HCT116 (cell line): ENCODE measurements at regions not wholly inside any gene's neighbourhood (a gene's known extent, or its start where the extent isn't known, plus 50 kb on each side); places are given as distances from the start of the nearest gene placed in this dataset.

Experiments used
- ATAC-seq: fragments of 200-7000 bp; cut with Tn5 transposase; 2 replicates; pipeline ENCODE4 v1.9.1; 2020; ENCODE audit warnings: mild to moderate bottlenecking, moderate library complexity
- BruUV-seq: library from RNA; stranded (reverse); fragments of 400-500 nt; replicated peaks from 2 replicates; lab custom pipeline; 2021; lab: Mats Ljungman, UMichigan
- CTCF ChIA-PET: fragments of 300-600 bp; sonication (Branson Sonifier 250); formaldehyde crosslinking; loops from one replicate; lab custom pipeline; 2021; ENCODE audit warnings: antibody characterized with exemption; lab: Charles Lee
- POLR2A ChIA-PET: fragments of 300-600, 350-600 bp; sonication (Branson Sonifier 250); formaldehyde crosslinking; loops from one replicate; lab custom pipeline; 2021; ENCODE audit warnings: antibody characterized with exemption; lab: Charles Lee
- RAD21 ChIA-PET, 2 experiments: fragments of 300-600 bp; sonication (Branson Sonifier 250); formaldehyde crosslinking; loops; one replicate each; lab custom pipeline; 2023; ENCODE audit warnings: low total read pairs in 2 of 2; ENCODE audit not compliant: uncharacterized antibody in 2 of 2, unreplicated experiment in 2 of 2, low non-redundant PET in 1 of 2; lab: Charles Lee
- DNase-seq: peaks from one replicate; pipeline ENCODE4 v3.0.0-alpha.2; 2010; ENCODE audit warnings: low read depth, low spot score
- H2AFZ ChIP-seq: fragments of 200-600 bp; shearing (Covaris generic), sonication (generic); 2 replicates; pipeline ENCODE4 v1.6.1; 2017; ENCODE audit warnings: low read depth, mixed run types, mixed read lengths, antibody characterized with exemption, low read length; ENCODE audit not compliant: poor library complexity, severe bottlenecking
- H3K27ac ChIP-seq: 2 replicates; pipeline ENCODE4 v1.5.1; 2012; ENCODE audit warnings: low read depth, low read length
- H3K27me3 ChIP-seq: fragments of 200-600 bp; sonication (generic); 2 replicates; pipeline ENCODE4 v1.6.1; 2016; ENCODE audit warnings: mixed run types, low read length, mixed read lengths; ENCODE audit not compliant: insufficient read depth
- H3K36me3 ChIP-seq, 2 experiments: fragments of 200-500 bp in 1 of 2; fragments of 200-600 bp in 1 of 2; sonication (Bioruptor generic) in 1 of 2; sonication (generic) in 1 of 2; 2 replicates each; pipeline versions ENCODE4 v1.5.1 to v1.6.1; 2014 to 2016; ENCODE audit warnings: low read length in 2 of 2, inconsistent platforms in 1 of 2, mixed read lengths in 1 of 2, mixed run types in 1 of 2; ENCODE audit not compliant: insufficient read depth in 2 of 2, control insufficient read depth in 1 of 2
- H3K4me1 ChIP-seq, 2 experiments: fragments of 200-600 bp in 1 of 2; sonication (generic) in 1 of 2; 2 replicates each; pipeline versions ENCODE4 v1.5.1 to v1.6.1; 2012 to 2017; ENCODE audit warnings: low read length in 2 of 2, inconsistent platforms in 1 of 2, mild to moderate bottlenecking in 1 of 2, mixed read lengths in 1 of 2, mixed run types in 1 of 2, moderate library complexity in 1 of 2; ENCODE audit not compliant: insufficient read depth in 2 of 2, control insufficient read depth in 1 of 2
- H3K4me2 ChIP-seq: fragments of 200-600 bp; sonication (generic); 2 replicates; pipeline ENCODE4 v1.6.1; 2017; ENCODE audit warnings: mixed run types, low read length, mixed read lengths
- H3K4me3 ChIP-seq, 2 experiments: fragments of 200-600 bp in 1 of 2; sonication (generic) in 1 of 2; replicated peaks in 1 of 2; 2 replicates each; pipeline ENCODE4 v1.5.1; 2011 to 2016; ENCODE audit warnings: low read length in 2 of 2, control low read depth in 1 of 2, low read depth in 1 of 2, mild to moderate bottlenecking in 1 of 2, mixed read lengths in 1 of 2, mixed run types in 1 of 2
- H3K79me2 ChIP-seq: fragments of 200-600 bp; sonication (generic); 2 replicates; pipeline ENCODE4 v1.6.1; 2017; ENCODE audit warnings: mild to moderate bottlenecking, mixed run types, low read length, moderate library complexity, mixed read lengths; ENCODE audit not compliant: insufficient read depth
- H3K9ac ChIP-seq: fragments of 200-600 bp; sonication (generic); 2 replicates; pipeline ENCODE4 v1.6.1; 2016; ENCODE audit warnings: low read length, mixed read lengths
- H3K9me2 ChIP-seq: fragments of 200-600 bp; sonication (generic), shearing (Covaris generic); 2 replicates; pipeline ENCODE4 v1.6.1; 2017; ENCODE audit warnings: mixed run types, mild to moderate bottlenecking, moderate library complexity; ENCODE audit not compliant: insufficient read depth
- H3K9me3 ChIP-seq, 2 experiments: fragments of 200-500 bp in 1 of 2; fragments of 200-600 bp in 1 of 2; sonication (Bioruptor generic) in 1 of 2; sonication (generic) in 1 of 2; 2 replicates each; pipeline ENCODE4 v1.6.1; 2014 to 2017; ENCODE audit warnings: low read length in 2 of 2, mixed read lengths in 2 of 2, inconsistent platforms in 1 of 2, low read depth in 1 of 2, mild to moderate bottlenecking in 1 of 2, mixed run types in 1 of 2, moderate library complexity in 1 of 2; ENCODE audit not compliant: control insufficient read depth in 1 of 2, insufficient read depth in 1 of 2
- H4K20me1 ChIP-seq: fragments of 200-600 bp; sonication (generic), shearing (Covaris generic); 2 replicates; pipeline ENCODE4 v1.6.1; 2017; ENCODE audit warnings: mixed run types, mild to moderate bottlenecking, moderate library complexity; ENCODE audit not compliant: insufficient read depth
- CEBPB ChIP-seq: IDR thresholded peaks from 2 replicates; pipeline ENCODE4 v1.6.1; 2012; ENCODE audit warnings: low read depth
- EGR1 ChIP-seq: IDR thresholded peaks from 2 replicates; pipeline ENCODE4 v1.6.1; 2012; ENCODE audit warnings: low read depth
- ELF1 ChIP-seq: IDR thresholded peaks from 2 replicates; pipeline ENCODE4 v1.6.1; 2012; ENCODE audit warnings: low read depth, borderline replicate concordance
- EZH2 ChIP-seq: fragments of 200-600 bp; sonication (generic); IDR thresholded peaks from 2 replicates; pipeline ENCODE4 v1.6.1; 2017; ENCODE audit warnings: antibody characterized with exemption, mixed run types
- EZH2phosphoT487 ChIP-seq: fragments of 200-600 bp; IDR thresholded peaks from 2 replicates; pipeline ENCODE4 v1.6.1; 2018; ENCODE audit warnings: antibody characterized with exemption, borderline replicate concordance
- FOSL1 ChIP-seq: IDR thresholded peaks from 2 replicates; pipeline ENCODE4 v1.6.1; 2012; ENCODE audit warnings: low read depth
- JUND ChIP-seq: IDR thresholded peaks from 2 replicates; pipeline ENCODE4 v1.6.1; 2012
- SP1 ChIP-seq: IDR thresholded peaks from 2 replicates; pipeline ENCODE4 v1.6.1; 2012; ENCODE audit warnings: low read depth
- SRF ChIP-seq: IDR thresholded peaks from 2 replicates; pipeline ENCODE4 v1.6.1; 2012; ENCODE audit warnings: low read depth
- TCF7L2 ChIP-seq: IDR thresholded peaks from 2 replicates; pipeline ENCODE4 v1.7.0; 2011; ENCODE audit warnings: borderline replicate concordance, inconsistent platforms; ENCODE audit not compliant: insufficient read depth, insufficient read length; ENCODE audit errors: extremely low read depth
- YY1 ChIP-seq: IDR thresholded peaks from 2 replicates; pipeline ENCODE4 v1.6.1; 2011; ENCODE audit warnings: low read length, low read depth, moderate library complexity, mild to moderate bottlenecking; ENCODE audit not compliant: insufficient replicate concordance; ENCODE audit errors: extremely low read depth
- ZFX ChIP-seq: fragments of 450-650 bp; IDR thresholded peaks from 2 replicates; pipeline ENCODE4 v1.6.1; 2017
- ZNF274 ChIP-seq: fragments of 200-500 bp; sonication (Bioruptor generic); IDR thresholded peaks from 2 replicates; pipeline ENCODE4 v1.6.1; 2014; ENCODE audit warnings: mild to moderate bottlenecking, low read depth, low read length, inconsistent platforms
- intact Hi-C: fragments of 100-400 bp; cut with micrococcal nuclease; formaldehyde crosslinking; loops from 2 replicates; pipeline ENCODE4 v1.10.0; 2022
- TF ChIP-seq, protein P1 (sequence below): IDR thresholded peaks from 2 replicates; pipeline ENCODE4 v1.6.1; 2012
- TF ChIP-seq, protein P2 (sequence below), 3 experiments: fragments of 200-600 bp in 1 of 3; sonication (generic) in 1 of 3; IDR thresholded peaks in 2 of 3; conservative IDR thresholded peaks in 1 of 3; 2 replicates each; pipeline ENCODE4 v1.5.1; 2012 to 2017; ENCODE audit warnings: low read depth in 2 of 3, low read length in 2 of 3, antibody characterized with exemption in 1 of 3, borderline replicate concordance in 1 of 3, control low read depth in 1 of 3, mild to moderate bottlenecking in 1 of 3, mixed read lengths in 1 of 3, mixed run types in 1 of 3, moderate library complexity in 1 of 3; ENCODE audit not compliant: insufficient read depth in 1 of 3
- TF ChIP-seq, protein P3 (sequence below): IDR thresholded peaks from 2 replicates; pipeline ENCODE4 v1.6.1; 2012; ENCODE audit warnings: low read depth

DNA sequence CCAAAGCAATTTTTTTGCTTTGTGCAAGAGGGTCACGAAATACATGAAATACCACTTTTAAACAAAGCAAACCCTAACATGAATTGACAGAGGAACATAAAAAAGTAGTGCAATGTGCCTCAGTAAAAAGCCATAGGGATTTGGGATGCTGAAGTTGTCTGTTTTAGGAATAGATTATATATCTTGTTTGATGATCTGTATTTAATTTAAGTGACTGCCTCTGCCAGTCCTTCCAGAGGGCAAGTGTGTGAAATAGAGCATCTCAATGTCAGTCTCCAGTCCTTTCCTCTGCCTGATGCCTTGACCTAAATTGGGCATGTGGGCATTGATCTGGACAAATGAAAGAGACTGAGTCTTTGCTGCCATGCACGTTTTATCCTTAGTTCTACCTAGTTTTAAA lies 222.8 kb downstream of the PTPRC start:
- Histone ChIP-seq H2AFZ (no peak overlapping the region), H3K27ac (no peak overlapping the region), H3K9me3 (no peaks in the 10 kb centered on the region), H3K27me3 (no peaks in the 10 kb centered on the region), H3K79me2 (no peaks in the 10 kb centered on the region), H3K4me2 (no peak overlapping the region), H3K9me2 (no peaks in the 10 kb centered on the region), H3K9ac (no peak overlapping the region), H3K4me1 (no peaks in the 10 kb centered on the region), H4K20me1 (no peaks in the 10 kb centered on the region), H3K4me3 (no peak overlapping the region), H3K36me3 (no peaks in the 10 kb centered on the region)
- DNase-seq (no peak), ATAC-seq (no peak)
- intact Hi-C loops: no loop called here
- no TSS peak for BruUV-seq
- ChIA-PET CTCF (no interaction called here), RAD21 (no interaction called here), POLR2A (no interaction called here)
- TF ChIP-seq EZH2 (no peak), SRF (no peak), TCF7L2 (no peak)
- TF ChIP-seq, protein P1, sequence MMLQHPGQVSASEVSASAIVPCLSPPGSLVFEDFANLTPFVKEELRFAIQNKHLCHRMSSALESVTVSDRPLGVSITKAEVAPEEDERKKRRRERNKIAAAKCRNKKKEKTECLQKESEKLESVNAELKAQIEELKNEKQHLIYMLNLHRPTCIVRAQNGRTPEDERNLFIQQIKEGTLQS: no peak

DNA sequence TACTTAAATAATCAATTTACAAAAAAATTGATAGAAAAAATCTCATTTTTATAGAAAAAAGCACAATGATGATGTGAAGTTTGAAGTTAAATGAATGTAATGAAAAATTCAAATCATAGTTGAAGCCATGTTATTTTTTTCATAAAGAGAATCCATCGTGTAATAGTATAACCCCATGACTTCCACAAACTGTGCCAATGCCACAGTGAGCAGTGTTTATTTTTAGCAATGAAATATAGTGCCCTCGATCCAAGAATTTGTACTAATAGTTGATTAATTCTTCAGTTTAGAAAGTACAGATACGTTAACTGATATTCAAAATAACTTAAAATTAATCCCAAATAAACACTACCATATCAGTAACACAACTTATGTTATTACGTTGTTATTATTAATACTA lies 225.9 kb downstream of the PTPRC start:
- Histone ChIP-seq H3K4me1 (no peaks in the 10 kb centered on the region), H4K20me1 (no peaks in the 10 kb centered on the region), H3K27ac (no peak overlapping the region), H3K4me2 (no peak overlapping the region), H2AFZ (no peak overlapping the region), H3K27me3 (no peaks in the 10 kb centered on the region), H3K4me3 (no peak overlapping the region), H3K79me2 (no peaks in the 10 kb centered on the region), H3K9me2 (no peaks in the 10 kb centered on the region), H3K36me3 (no peaks in the 10 kb centered on the region), H3K9me3 (no peaks in the 10 kb centered on the region), H3K9ac (no peak overlapping the region)
- CTCF ChIA-PET: no interaction called here
- intact Hi-C loops: no loop called here
- ATAC-seq (no peak), DNase-seq (no peak)
- no TSS peak for BruUV-seq
- POLR2A ChIA-PET: no interaction called here
- RAD21 ChIA-PET: interaction anchor here in 1 of 2 experiments (0.6 kb wide), 1 partner anchor 12 kb away, joined by 3 read pairs; no protein-coding TSS in a partner anchor
- TF ChIP-seq ZNF274 (no peak), SP1 (no peak), EZH2phosphoT487 (no peak), SRF (no peak), ELF1 (no peak), EGR1 (no peak), JUND (no peak), FOSL1 (no peak), CEBPB (no peak), YY1 (no peak), TCF7L2 (no peak), ZFX (no peak)
- TF ChIP-seq, protein P2, sequence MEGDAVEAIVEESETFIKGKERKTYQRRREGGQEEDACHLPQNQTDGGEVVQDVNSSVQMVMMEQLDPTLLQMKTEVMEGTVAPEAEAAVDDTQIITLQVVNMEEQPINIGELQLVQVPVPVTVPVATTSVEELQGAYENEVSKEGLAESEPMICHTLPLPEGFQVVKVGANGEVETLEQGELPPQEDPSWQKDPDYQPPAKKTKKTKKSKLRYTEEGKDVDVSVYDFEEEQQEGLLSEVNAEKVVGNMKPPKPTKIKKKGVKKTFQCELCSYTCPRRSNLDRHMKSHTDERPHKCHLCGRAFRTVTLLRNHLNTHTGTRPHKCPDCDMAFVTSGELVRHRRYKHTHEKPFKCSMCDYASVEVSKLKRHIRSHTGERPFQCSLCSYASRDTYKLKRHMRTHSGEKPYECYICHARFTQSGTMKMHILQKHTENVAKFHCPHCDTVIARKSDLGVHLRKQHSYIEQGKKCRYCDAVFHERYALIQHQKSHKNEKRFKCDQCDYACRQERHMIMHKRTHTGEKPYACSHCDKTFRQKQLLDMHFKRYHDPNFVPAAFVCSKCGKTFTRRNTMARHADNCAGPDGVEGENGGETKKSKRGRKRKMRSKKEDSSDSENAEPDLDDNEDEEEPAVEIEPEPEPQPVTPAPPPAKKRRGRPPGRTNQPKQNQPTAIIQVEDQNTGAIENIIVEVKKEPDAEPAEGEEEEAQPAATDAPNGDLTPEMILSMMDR (IDR thresholded peaks at IDR 0.05 in 2 of 3, conservative IDR thresholded peaks at IDR 0.05 in 1 of 3; ENCODE audit: borderline replicate concordance in 1 of 3, insufficient read depth in 1 of 3, low read depth in 2 of 3, low read length in 2 of 3): no peak
- TF ChIP-seq, protein P1: no peak
- TF ChIP-seq, protein P3, sequence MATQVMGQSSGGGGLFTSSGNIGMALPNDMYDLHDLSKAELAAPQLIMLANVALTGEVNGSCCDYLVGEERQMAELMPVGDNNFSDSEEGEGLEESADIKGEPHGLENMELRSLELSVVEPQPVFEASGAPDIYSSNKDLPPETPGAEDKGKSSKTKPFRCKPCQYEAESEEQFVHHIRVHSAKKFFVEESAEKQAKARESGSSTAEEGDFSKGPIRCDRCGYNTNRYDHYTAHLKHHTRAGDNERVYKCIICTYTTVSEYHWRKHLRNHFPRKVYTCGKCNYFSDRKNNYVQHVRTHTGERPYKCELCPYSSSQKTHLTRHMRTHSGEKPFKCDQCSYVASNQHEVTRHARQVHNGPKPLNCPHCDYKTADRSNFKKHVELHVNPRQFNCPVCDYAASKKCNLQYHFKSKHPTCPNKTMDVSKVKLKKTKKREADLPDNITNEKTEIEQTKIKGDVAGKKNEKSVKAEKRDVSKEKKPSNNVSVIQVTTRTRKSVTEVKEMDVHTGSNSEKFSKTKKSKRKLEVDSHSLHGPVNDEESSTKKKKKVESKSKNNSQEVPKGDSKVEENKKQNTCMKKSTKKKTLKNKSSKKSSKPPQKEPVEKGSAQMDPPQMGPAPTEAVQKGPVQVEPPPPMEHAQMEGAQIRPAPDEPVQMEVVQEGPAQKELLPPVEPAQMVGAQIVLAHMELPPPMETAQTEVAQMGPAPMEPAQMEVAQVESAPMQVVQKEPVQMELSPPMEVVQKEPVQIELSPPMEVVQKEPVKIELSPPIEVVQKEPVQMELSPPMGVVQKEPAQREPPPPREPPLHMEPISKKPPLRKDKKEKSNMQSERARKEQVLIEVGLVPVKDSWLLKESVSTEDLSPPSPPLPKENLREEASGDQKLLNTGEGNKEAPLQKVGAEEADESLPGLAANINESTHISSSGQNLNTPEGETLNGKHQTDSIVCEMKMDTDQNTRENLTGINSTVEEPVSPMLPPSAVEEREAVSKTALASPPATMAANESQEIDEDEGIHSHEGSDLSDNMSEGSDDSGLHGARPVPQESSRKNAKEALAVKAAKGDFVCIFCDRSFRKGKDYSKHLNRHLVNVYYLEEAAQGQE: no peak
